NT2/D1 (cell line): ENCODE measurements at regions not wholly inside any gene's neighbourhood (a gene's known extent, or its start where the extent isn't known, plus 50 kb on each side); places are given as distances from the start of the nearest gene placed in this dataset.

Source experiments
- DNase-seq: peaks from one replicate; pipeline ENCODE4 v3.0.0-alpha.2; 2011; ENCODE audit warnings: low read depth, low spot score
- H3K27me3 ChIP-seq: 2 replicates; pipeline ENCODE4 v1.6.0; 2011; ENCODE audit warnings: mild to moderate bottlenecking; ENCODE audit not compliant: insufficient read length, insufficient read depth
- H3K36me3 ChIP-seq: 2 replicates; pipeline ENCODE4 v1.6.1; 2011; ENCODE audit warnings: mild to moderate bottlenecking, low read length, mixed read lengths; ENCODE audit not compliant: insufficient read depth, insufficient read length
- H3K4me1 ChIP-seq: 2 replicates; pipeline ENCODE4 v1.5.1; 2011; ENCODE audit not compliant: insufficient read depth, insufficient read length
- H3K4me3 ChIP-seq: 2 replicates; pipeline ENCODE4 v1.5.1; 2011; ENCODE audit warnings: low read depth; ENCODE audit not compliant: insufficient read length
- H3K9ac ChIP-seq: 2 replicates; pipeline ENCODE4 v1.6.0; 2011; ENCODE audit warnings: low read depth; ENCODE audit not compliant: insufficient read length
- H3K9me3 ChIP-seq: 2 replicates; pipeline ENCODE4 v1.5.1; 2011; ENCODE audit warnings: mild to moderate bottlenecking, low read length; ENCODE audit not compliant: insufficient read depth
- SUZ12 ChIP-seq: IDR thresholded peaks from 2 replicates; pipeline ENCODE4 v1.6.1; 2011; ENCODE audit not compliant: insufficient read length, insufficient read depth; ENCODE audit errors: extremely low read depth
- YY1 ChIP-seq: IDR thresholded peaks from 2 replicates; pipeline ENCODE4 v1.6.1; 2011; ENCODE audit not compliant: insufficient read length, insufficient read depth
- ZNF274 ChIP-seq: IDR thresholded peaks from 2 replicates; pipeline ENCODE4 v1.6.1; 2011; ENCODE audit warnings: mild to moderate bottlenecking, low read depth, low read length

GRCh38 chr5:2670940-2671339, 80.5 kb downstream of the IRX2 start:
- Histone ChIP-seq H3K27me3 (no peaks in the 10 kb centered on the region), H3K4me1 (peaks cover 5% of the 10 kb centered on the region), H3K4me3 (no peak overlapping the region), H3K9ac (no peak overlapping the region), H3K36me3 (no peaks in the 10 kb centered on the region), H3K9me3 (no peaks in the 10 kb centered on the region)
- DNase-seq: no peak
- TF ChIP-seq YY1 (no peak), SUZ12 (no peak), ZNF274 (no peak)

GRCh38 chr5:2669913-2670312, 81.6 kb downstream of the IRX2 start:
- Histone ChIP-seq H3K9ac (no peak overlapping the region), H3K9me3 (no peaks in the 10 kb centered on the region), H3K27me3 (no peaks in the 10 kb centered on the region), H3K4me1 (peaks cover 5% of the 10 kb centered on the region), H3K36me3 (no peaks in the 10 kb centered on the region), H3K4me3 (no peak overlapping the region)
- TF ChIP-seq SUZ12: no peak
- no peak for TF ChIP-seq YY1
- TF ChIP-seq ZNF274: no peak
- no peak for DNase-seq

- DNase-seq: no peak
- TF ChIP-seq SUZ12 (no peak), YY1 (no peak), ZNF274 (no peak)
- no peaks in the 10 kb centered on the region for H3K36me3 ChIP-seq
- no peaks in the 10 kb centered on the region for H3K9me3 ChIP-seq
- H3K4me1 ChIP-seq: peaks cover 5% of the 10 kb centered on the region
- no peaks in the 10 kb centered on the region for H3K27me3 ChIP-seq
- H3K9ac ChIP-seq: no peak overlapping the region
- H3K4me3 ChIP-seq: no peak overlapping the region
Observed at GRCh38 chr5:2669259-2669658, 82.2 kb downstream of the IRX2 start.

- Histone ChIP-seq H3K4me1 (peaks cover 5% of the 10 kb centered on the region), H3K4me3 (no peak overlapping the region), H3K9ac (no peak overlapping the region), H3K27me3 (no peaks in the 10 kb centered on the region), H3K9me3 (no peaks in the 10 kb centered on the region), H3K36me3 (no peaks in the 10 kb centered on the region)
- DNase-seq: no peak
- TF ChIP-seq SUZ12 (no peak), ZNF274 (no peak), YY1 (no peak)
Observed at GRCh38 chr5:2666081-2666480, 85.4 kb downstream of the IRX2 start.

GRCh38 chr5:2663489-2663888, 88.0 kb downstream of the IRX2 start:
- no peak for TF ChIP-seq YY1
- TF ChIP-seq SUZ12: no peak
- no peak for TF ChIP-seq ZNF274
- Histone ChIP-seq H3K9me3 (no peaks in the 10 kb centered on the region), H3K4me3 (no peak overlapping the region), H3K9ac (no peak overlapping the region), H3K4me1 (no peaks in the 10 kb centered on the region), H3K27me3 (no peaks in the 10 kb centered on the region), H3K36me3 (no peaks in the 10 kb centered on the region)
- DNase-seq: no peak

GRCh38 chr5:2660315-2660714, 91.2 kb downstream of the IRX2 start:
- Histone ChIP-seq H3K9me3 (no peaks in the 10 kb centered on the region), H3K9ac (no peak overlapping the region), H3K4me1 (no peaks in the 10 kb centered on the region), H3K36me3 (no peaks in the 10 kb centered on the region), H3K4me3 (no peak overlapping the region), H3K27me3 (no peaks in the 10 kb centered on the region)
- DNase-seq: no peak
- no peak for TF ChIP-seq ZNF274
- no peak for TF ChIP-seq SUZ12

- Histone ChIP-seq H3K36me3 (no peaks in the 10 kb centered on the region), H3K9me3 (no peaks in the 10 kb centered on the region), H3K4me3 (no peak overlapping the region), H3K9ac (no peak overlapping the region), H3K4me1 (no peaks in the 10 kb centered on the region), H3K27me3 (no peaks in the 10 kb centered on the region)
- DNase-seq: no peak
- TF ChIP-seq YY1 (no peak), ZNF274 (no peak), SUZ12 (no peak)
Observed at GRCh38 chr5:2658881-2659470, 92.5 kb downstream of the IRX2 start.

GRCh38 chr5:2658447-2658846, 93.0 kb downstream of the IRX2 start:
- no peak for TF ChIP-seq SUZ12
- TF ChIP-seq ZNF274: no peak
- TF ChIP-seq YY1: no peak
- H3K9ac ChIP-seq: no peak overlapping the region
- H3K9me3 ChIP-seq: no peaks in the 10 kb centered on the region
- no peaks in the 10 kb centered on the region for H3K36me3 ChIP-seq
- H3K4me1 ChIP-seq: no peaks in the 10 kb centered on the region
- no peak for DNase-seq
- H3K4me3 ChIP-seq: no peak overlapping the region
- H3K27me3 ChIP-seq: no peaks in the 10 kb centered on the region
